GM12801 (cell line): ENCODE measurements at regions not wholly inside any gene's neighbourhood (a gene's known extent, or its start where the extent isn't known, plus 50 kb on each side); places are given as distances from the start of the nearest gene placed in this dataset.

Experiments
- TF ChIP-seq, protein P1 (sequence below): IDR thresholded peaks from one replicate; pipeline ENCODE4 v1.5.1; 2011; ENCODE audit warnings: control low read depth; ENCODE audit not compliant: insufficient read length; ENCODE audit errors: extremely low read depth

DNA sequence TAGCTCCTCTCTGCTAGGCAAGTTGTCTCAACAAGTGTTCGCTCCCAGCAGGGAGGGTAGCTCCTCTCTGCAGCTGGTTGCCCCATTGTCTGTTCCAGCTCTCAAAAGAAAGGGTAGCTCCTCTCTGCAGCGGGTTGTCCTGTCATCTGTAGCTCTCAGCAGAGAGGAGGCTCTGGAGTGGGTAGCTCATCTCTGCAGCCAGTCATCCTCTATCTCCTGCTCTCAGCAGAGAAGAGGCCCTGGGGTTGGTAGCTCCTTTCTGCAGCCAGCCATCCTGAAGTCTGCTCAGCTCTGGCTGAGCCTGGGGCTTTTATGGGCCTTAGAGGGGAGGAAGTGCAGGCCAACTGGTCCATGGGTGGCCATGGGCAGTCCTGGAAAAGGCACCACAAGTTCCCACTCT, 342.7 kb downstream of the PTTG2 start:
- TF ChIP-seq, protein P1, sequence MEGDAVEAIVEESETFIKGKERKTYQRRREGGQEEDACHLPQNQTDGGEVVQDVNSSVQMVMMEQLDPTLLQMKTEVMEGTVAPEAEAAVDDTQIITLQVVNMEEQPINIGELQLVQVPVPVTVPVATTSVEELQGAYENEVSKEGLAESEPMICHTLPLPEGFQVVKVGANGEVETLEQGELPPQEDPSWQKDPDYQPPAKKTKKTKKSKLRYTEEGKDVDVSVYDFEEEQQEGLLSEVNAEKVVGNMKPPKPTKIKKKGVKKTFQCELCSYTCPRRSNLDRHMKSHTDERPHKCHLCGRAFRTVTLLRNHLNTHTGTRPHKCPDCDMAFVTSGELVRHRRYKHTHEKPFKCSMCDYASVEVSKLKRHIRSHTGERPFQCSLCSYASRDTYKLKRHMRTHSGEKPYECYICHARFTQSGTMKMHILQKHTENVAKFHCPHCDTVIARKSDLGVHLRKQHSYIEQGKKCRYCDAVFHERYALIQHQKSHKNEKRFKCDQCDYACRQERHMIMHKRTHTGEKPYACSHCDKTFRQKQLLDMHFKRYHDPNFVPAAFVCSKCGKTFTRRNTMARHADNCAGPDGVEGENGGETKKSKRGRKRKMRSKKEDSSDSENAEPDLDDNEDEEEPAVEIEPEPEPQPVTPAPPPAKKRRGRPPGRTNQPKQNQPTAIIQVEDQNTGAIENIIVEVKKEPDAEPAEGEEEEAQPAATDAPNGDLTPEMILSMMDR: no peak

DNA sequence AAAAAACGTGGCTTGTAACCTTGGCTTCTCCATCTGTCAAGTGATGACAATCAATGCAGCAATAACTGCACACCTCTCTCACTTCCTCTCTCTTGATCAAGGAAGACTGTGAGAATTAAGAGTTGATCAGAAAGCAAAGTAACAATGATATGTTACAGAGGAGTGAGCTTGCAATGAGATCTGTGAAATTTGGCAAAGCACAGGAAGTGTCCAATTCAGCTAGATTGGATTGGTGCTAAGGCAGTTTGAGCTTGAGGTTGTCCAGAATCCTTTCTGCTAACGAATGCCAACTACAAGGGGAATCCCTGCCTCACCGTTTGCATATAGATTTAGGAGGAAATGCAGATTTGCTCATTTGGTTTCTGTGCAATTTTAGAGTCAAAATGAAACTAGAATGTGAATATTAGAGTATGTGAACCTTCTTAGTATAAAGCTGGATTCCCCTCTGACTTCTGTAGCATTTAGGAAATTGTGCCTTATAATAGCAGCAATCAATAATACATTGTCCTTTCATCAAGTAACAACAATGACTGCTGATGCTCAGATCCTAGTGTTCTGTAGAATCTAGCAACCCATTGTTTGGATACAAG, 346.4 kb downstream of the PTTG2 start:
- TF ChIP-seq, protein P1: no peak

DNA sequence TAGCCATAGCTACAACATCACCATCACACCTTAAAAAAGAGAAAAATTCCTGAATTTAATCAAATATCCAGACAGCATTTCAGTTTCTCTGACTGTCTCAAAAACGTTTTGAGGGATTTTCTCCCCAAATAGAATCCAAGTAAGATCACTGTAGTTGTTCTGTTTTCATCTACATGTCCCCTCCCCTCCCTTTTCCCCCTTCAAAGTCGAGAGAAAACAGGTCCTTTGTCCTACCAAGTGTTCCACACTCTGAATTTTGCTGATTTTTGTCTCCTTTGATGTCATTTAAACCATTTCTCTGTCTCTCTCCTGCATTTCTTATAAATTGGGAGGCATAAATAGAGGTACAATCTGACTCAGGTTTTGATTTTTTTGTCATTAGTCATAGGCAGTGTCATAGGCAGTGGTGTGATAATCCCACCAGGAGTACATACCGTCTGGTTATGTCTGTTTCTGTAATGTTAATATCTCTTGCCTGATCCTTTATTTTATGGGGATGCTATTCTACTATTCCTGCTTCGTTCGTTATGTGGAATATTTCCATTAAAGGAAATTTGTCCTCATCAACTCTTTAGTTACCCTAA, 348.6 kb downstream of the PTTG2 start:
- TF ChIP-seq, protein P1: no peak

DNA sequence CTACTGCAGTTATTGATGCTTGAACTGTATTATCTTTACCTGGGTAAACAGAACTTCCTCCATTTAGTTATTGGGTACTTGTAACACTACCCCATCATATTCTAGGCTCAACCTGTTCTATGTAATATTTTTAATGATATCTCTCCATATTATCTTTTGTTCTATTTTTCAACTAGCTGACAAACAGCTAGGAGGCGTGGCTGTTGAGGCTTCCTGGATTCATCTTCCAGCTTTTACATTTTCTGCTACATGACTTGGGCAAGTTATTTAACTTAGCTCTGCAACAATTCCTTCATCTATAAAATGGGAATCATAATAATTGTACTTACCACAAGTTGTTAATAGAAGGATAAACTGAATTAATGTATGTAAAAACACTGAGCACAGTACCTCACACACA, 349.3 kb downstream of the PTTG2 start:
- TF ChIP-seq, protein P1: no peak

DNA sequence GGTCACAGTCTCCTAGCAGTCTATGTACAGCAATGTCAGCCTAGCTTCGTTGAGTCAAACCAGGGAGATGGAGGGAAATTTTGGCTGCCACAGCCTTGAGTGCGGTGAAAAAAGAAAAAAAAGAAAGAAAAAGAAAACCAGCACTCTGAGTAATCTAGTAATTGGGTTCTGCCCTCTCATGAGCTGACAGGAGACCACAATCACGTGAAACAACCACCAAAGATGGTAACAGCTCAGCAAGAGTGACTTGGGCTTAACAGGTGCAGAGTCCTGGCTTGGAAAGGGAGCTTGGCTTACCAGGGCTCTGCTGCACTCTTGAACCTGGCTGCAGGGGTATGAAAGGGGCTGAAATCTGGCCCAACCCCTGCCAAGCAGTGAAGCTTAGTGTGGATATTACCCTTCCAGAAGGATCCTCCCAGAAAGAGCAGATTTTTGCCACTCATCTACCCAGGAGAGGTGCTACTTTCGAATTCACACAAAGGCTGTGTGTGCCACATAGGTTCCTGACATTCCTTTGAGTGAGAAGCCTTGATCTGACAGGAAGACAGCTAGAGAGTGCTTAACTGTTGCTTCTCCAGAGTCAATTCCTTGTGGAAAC, 350.3 kb downstream of the PTTG2 start:
- TF ChIP-seq, protein P1: no peak

DNA sequence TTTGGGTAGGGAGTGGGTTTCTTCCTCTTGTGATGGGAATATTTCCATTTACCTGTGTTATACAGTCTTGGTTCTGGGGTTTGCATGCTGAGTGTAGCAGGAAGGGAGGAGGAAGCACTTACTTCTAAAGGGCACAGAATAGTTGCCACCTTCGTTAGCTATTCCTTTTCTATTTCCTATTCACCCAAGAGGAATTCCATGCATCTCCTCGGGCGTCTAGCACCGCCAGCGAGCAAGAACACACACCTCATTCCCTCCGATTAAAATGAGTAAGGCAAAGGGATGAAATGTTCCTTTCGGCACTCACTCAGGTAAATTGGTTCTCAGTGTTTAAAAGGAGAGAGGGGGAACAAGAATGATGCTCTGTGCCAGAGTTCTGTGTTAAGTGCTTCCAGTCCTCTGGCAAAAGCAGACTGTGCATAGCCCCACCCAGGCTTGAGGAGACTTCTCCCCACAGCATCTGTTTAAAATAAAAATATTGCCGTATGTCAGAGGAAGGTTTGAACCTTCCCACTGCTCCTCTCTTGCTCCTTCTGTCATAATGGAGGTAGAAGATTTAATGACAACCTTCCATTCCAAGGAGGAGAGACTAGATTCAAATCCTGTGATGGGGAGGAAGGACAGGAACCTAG, 351.4 kb downstream of the PTTG2 start:
- TF ChIP-seq, protein P1: no peak

DNA sequence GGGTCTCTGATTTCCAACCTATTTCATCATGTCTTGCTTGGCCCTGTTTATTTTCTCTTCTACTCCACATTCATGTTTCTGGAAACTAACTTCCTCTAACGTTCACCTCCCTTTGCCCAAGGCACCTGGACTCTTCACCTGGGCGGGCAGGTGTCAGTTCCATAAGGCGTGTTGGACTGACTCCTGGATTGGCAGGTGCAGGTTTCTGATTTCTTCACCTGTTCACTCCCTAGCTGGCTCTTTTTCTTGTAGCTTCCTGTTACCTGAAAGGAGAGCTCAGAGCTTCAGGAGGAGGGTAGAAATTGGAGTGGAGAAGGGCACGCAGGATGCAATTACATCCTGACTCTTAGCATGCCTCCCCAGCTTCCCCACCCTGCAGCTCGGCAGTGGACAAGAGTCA, 350.8 kb upstream of the KLF3 start:
- TF ChIP-seq, protein P1: no peak
